Mesothelial cell of epicardium (in vitro differentiated cells): ENCODE measurements at regions not wholly inside any gene's neighbourhood (a gene's known extent, or its start where the extent isn't known, plus 50 kb on each side); places are given as distances from the start of the nearest gene placed in this dataset.

Source experiments
- DNase-seq, 2 experiments: peaks; one replicate each; pipeline ENCODE4 v3.0.0; 2021; ENCODE audit warnings: low spot score in 2 of 2; ENCODE audit not compliant: unreplicated experiment in 2 of 2
- H3K27ac Mint-ChIP-seq: 2 replicates; pipeline ENCODE4 v1.8.0; 2021; ENCODE audit warnings: mixed read lengths
- H3K27me3 Mint-ChIP-seq: 2 replicates; pipeline ENCODE4 v1.8.0; 2021; ENCODE audit warnings: low read depth, mixed read lengths
- H3K36me3 Mint-ChIP-seq: 2 replicates; pipeline ENCODE4 v1.8.0; 2021; ENCODE audit warnings: mixed read lengths
- H3K4me1 Mint-ChIP-seq: 2 replicates; pipeline ENCODE4 v1.8.0; 2021; ENCODE audit warnings: mixed read lengths
- H3K4me3 Mint-ChIP-seq: 2 replicates; pipeline ENCODE4 v1.8.0; 2021; ENCODE audit warnings: mild to moderate bottlenecking, moderate library complexity, mixed read lengths
- H3K9me3 Mint-ChIP-seq: 2 replicates; pipeline ENCODE4 v1.8.0; 2021; ENCODE audit warnings: mixed read lengths
- CTCF ChIP-seq: fragments of 200-600 bp; sonication (generic); IDR thresholded peaks from one replicate; pipeline ENCODE4 v1.5.0; 2021; ENCODE audit warnings: antibody characterized with exemption; ENCODE audit not compliant: unreplicated experiment

- peaks cover 18% of the 10 kb centered on the region for H3K27me3 Mint-ChIP-seq
- H3K27ac Mint-ChIP-seq, result no peak overlapping the region
- no peaks in the 10 kb centered on the region for H3K9me3 Mint-ChIP-seq
- no peak for TF ChIP-seq CTCF
- H3K4me3 Mint-ChIP-seq, result no peak overlapping the region
- H3K36me3 Mint-ChIP-seq, result no peaks in the 10 kb centered on the region
- no peaks in the 10 kb centered on the region for H3K4me1 Mint-ChIP-seq
- no peak for DNase-seq
Observed at GRCh38 chr14:45742187-45742586, 489.2 kb upstream of the MIS18BP1 start.

- peaks cover 4% of the 10 kb centered on the region for H3K9me3 Mint-ChIP-seq
- no peak for DNase-seq
- H3K4me1 Mint-ChIP-seq, result peaks cover 22% of the 10 kb centered on the region
- no peak overlapping the region for H3K27ac Mint-ChIP-seq
- no peak overlapping the region for H3K4me3 Mint-ChIP-seq
- peaks cover 59% of the 10 kb centered on the region for H3K27me3 Mint-ChIP-seq
- H3K36me3 Mint-ChIP-seq, result no peaks in the 10 kb centered on the region
- TF ChIP-seq CTCF, result no peak
Observed at GRCh38 chr14:45728434-45729225, 475.6 kb upstream of the MIS18BP1 start.

GRCh38 chr14:45727133-45727532 lies 474.1 kb upstream of the MIS18BP1 start:
- peaks cover 58% of the 10 kb centered on the region for H3K27me3 Mint-ChIP-seq

GRCh38 chr14:45721472-45721871 lies 468.5 kb upstream of the MIS18BP1 start:
- Mint-ChIP-seq H3K27ac (no peak overlapping the region), H3K27me3 (peaks cover 45% of the 10 kb centered on the region), H3K36me3 (no peaks in the 10 kb centered on the region), H3K4me3 (no peak overlapping the region), H3K4me1 (peaks cover 6% of the 10 kb centered on the region), H3K9me3 (no peaks in the 10 kb centered on the region)
- no peak for DNase-seq
- no peak for TF ChIP-seq CTCF

More at GRCh38 chr14:45727133-45727532, 474.1 kb upstream of the MIS18BP1 start:
- H3K36me3 Mint-ChIP-seq, result no peaks in the 10 kb centered on the region
- no peak for TF ChIP-seq CTCF
- H3K4me1 Mint-ChIP-seq, result peaks cover 22% of the 10 kb centered on the region
- no peak for DNase-seq
- no peak overlapping the region for H3K4me3 Mint-ChIP-seq
- H3K9me3 Mint-ChIP-seq, result no peaks in the 10 kb centered on the region
- no peak overlapping the region for H3K27ac Mint-ChIP-seq

GRCh38 chr14:45716572-45716971 lies 463.6 kb upstream of the MIS18BP1 start:
- H3K9me3 Mint-ChIP-seq, result peaks cover 5% of the 10 kb centered on the region
- no peak overlapping the region for H3K27ac Mint-ChIP-seq
- H3K4me1 Mint-ChIP-seq, result peaks cover 8% of the 10 kb centered on the region
- peak; percentile 31 for TF ChIP-seq CTCF
- no peaks in the 10 kb centered on the region for H3K36me3 Mint-ChIP-seq
- DNase-seq, result no peak
- H3K27me3 Mint-ChIP-seq, result peaks cover 50% of the 10 kb centered on the region
- no peak overlapping the region for H3K4me3 Mint-ChIP-seq

- Mint-ChIP-seq H3K4me1 (peaks cover 8% of the 10 kb centered on the region), H3K36me3 (no peaks in the 10 kb centered on the region), H3K27me3 (peaks cover 48% of the 10 kb centered on the region)
Observed at GRCh38 chr14:45715946-45716345, 462.9 kb upstream of the MIS18BP1 start.

More at GRCh38 chr14:45715946-45716345, 462.9 kb upstream of the MIS18BP1 start:
- peaks cover 5% of the 10 kb centered on the region for H3K9me3 Mint-ChIP-seq
- no peak overlapping the region for H3K4me3 Mint-ChIP-seq
- no peak for DNase-seq
- H3K27ac Mint-ChIP-seq, result no peak overlapping the region
- TF ChIP-seq CTCF, result no peak
